Astrocyte (in vitro differentiated cells and primary cell): ENCODE measurements at regions not wholly inside any gene's neighbourhood (a gene's known extent, or its start where the extent isn't known, plus 50 kb on each side); places are given as distances from the start of the nearest gene placed in this dataset.

Source experiments
- DNase-seq: peaks from one replicate; pipeline ENCODE4 v3.0.0-alpha.2; 2010; ENCODE audit warnings: low read depth
- FAIRE-seq: peaks from 2 replicates; lab custom pipeline; 2011; peaks lifted over from hg19 to GRCh38; lab: Jason Lieb, UNC
- H2AFZ ChIP-seq: 2 replicates; pipeline ENCODE4 v1.6.0; 2012; ENCODE audit warnings: low read depth, low read length, inconsistent platforms
- H3K27ac ChIP-seq: 2 replicates; pipeline ENCODE4 v1.5.1; 2011; ENCODE audit warnings: low read depth, low read length, inconsistent platforms
- H3K27me3 ChIP-seq: 2 replicates; pipeline ENCODE4 v1.6.0; 2011; ENCODE audit warnings: low read length, inconsistent platforms; ENCODE audit not compliant: insufficient read depth
- H3K36me3 ChIP-seq: 2 replicates; pipeline ENCODE4 v1.5.1; 2011; ENCODE audit warnings: low read length, inconsistent platforms; ENCODE audit not compliant: insufficient read depth
- H3K4me1 ChIP-seq: 2 replicates; pipeline ENCODE4 v1.5.1; 2011; ENCODE audit warnings: low read length, inconsistent platforms; ENCODE audit not compliant: insufficient read depth
- H3K4me2 ChIP-seq: 2 replicates; pipeline ENCODE4 v1.6.0; 2012; ENCODE audit warnings: low read length, inconsistent platforms
- H3K4me3 ChIP-seq: 2 replicates; pipeline ENCODE4 v1.5.1; 2011; ENCODE audit warnings: low read depth, mild to moderate bottlenecking, low read length, inconsistent platforms; ENCODE audit not compliant: insufficient read depth
- H3K79me2 ChIP-seq: 2 replicates; pipeline ENCODE4 v1.6.0; 2012; ENCODE audit warnings: mild to moderate bottlenecking, low read length, inconsistent platforms; ENCODE audit not compliant: insufficient read depth
- H3K9ac ChIP-seq: 2 replicates; pipeline ENCODE4 v1.6.0; 2012; ENCODE audit warnings: mild to moderate bottlenecking, low read length, inconsistent platforms
- H3K9me3 ChIP-seq: 2 replicates; pipeline ENCODE4 v1.5.1; 2012; ENCODE audit warnings: low read depth, mild to moderate bottlenecking, low read length, inconsistent platforms; ENCODE audit not compliant: insufficient read depth
- H4K20me1 ChIP-seq: 2 replicates; pipeline ENCODE4 v1.6.0; 2012; ENCODE audit warnings: low read length, inconsistent platforms; ENCODE audit not compliant: insufficient read depth
- H3K27ac Mint-ChIP-seq: one replicate; pipeline ENCODE4 v1.8.0; 2021; ENCODE audit warnings: mild to moderate bottlenecking, mixed read lengths; ENCODE audit not compliant: unreplicated experiment
- H3K27me3 Mint-ChIP-seq: one replicate; pipeline ENCODE4 v1.8.0; 2021; ENCODE audit warnings: low read depth, mixed read lengths; ENCODE audit not compliant: unreplicated experiment
- H3K36me3 Mint-ChIP-seq: one replicate; pipeline ENCODE4 v1.8.0; 2021; ENCODE audit warnings: low read depth, mixed read lengths; ENCODE audit not compliant: unreplicated experiment
- H3K4me1 Mint-ChIP-seq: one replicate; pipeline ENCODE4 v1.8.0; 2021; ENCODE audit warnings: low read depth, mixed read lengths; ENCODE audit not compliant: unreplicated experiment
- H3K4me3 Mint-ChIP-seq: one replicate; pipeline ENCODE4 v1.8.0; 2021; ENCODE audit warnings: mild to moderate bottlenecking, moderate library complexity, mixed read lengths; ENCODE audit not compliant: unreplicated experiment
- H3K9me3 Mint-ChIP-seq: one replicate; pipeline ENCODE4 v1.8.0; 2021; ENCODE audit warnings: mild to moderate bottlenecking, mixed read lengths; ENCODE audit not compliant: unreplicated experiment
- EZH2 ChIP-seq: IDR thresholded peaks from 2 replicates; pipeline ENCODE4 v1.6.1; 2012; ENCODE audit warnings: mild to moderate bottlenecking, low read length, inconsistent platforms; ENCODE audit not compliant: insufficient read depth
- TF ChIP-seq, protein P1 (sequence below): IDR thresholded peaks from 2 replicates; pipeline ENCODE4 v1.5.1; 2011; ENCODE audit warnings: low read depth, mild to moderate bottlenecking, inconsistent platforms, low read length, moderate library complexity; ENCODE audit not compliant: insufficient read depth

GRCh38 chr7:112571852-112572607, 91.2 kb downstream of the LSMEM1 start:
- no peak for FAIRE-seq
- Histone ChIP-seq H3K9me3 (no peaks in the 10 kb centered on the region), H3K27me3 (no peaks in the 10 kb centered on the region), H3K4me1 (peaks cover 3% of the 10 kb centered on the region), H3K4me3 (no peak overlapping the region), H3K4me2 (no peak overlapping the region), H3K27ac (no peak overlapping the region), H3K79me2 (no peaks in the 10 kb centered on the region), H3K9ac (no peak overlapping the region), H4K20me1 (no peaks in the 10 kb centered on the region), H2AFZ (no peak overlapping the region), H3K36me3 (no peaks in the 10 kb centered on the region)
- Mint-ChIP-seq H3K9me3 (peaks cover 2% of the 10 kb centered on the region), H3K4me3 (no peak overlapping the region), H3K27me3 (no peaks in the 10 kb centered on the region), H3K4me1 (peaks cover 14% of the 10 kb centered on the region), H3K27ac (no peak overlapping the region), H3K36me3 (no peaks in the 10 kb centered on the region)
- TF ChIP-seq, protein P1, sequence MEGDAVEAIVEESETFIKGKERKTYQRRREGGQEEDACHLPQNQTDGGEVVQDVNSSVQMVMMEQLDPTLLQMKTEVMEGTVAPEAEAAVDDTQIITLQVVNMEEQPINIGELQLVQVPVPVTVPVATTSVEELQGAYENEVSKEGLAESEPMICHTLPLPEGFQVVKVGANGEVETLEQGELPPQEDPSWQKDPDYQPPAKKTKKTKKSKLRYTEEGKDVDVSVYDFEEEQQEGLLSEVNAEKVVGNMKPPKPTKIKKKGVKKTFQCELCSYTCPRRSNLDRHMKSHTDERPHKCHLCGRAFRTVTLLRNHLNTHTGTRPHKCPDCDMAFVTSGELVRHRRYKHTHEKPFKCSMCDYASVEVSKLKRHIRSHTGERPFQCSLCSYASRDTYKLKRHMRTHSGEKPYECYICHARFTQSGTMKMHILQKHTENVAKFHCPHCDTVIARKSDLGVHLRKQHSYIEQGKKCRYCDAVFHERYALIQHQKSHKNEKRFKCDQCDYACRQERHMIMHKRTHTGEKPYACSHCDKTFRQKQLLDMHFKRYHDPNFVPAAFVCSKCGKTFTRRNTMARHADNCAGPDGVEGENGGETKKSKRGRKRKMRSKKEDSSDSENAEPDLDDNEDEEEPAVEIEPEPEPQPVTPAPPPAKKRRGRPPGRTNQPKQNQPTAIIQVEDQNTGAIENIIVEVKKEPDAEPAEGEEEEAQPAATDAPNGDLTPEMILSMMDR: no peak
- TF ChIP-seq EZH2: no peak
- DNase-seq: no peak

GRCh38 chr7:112572669-112573301, 92.0 kb downstream of the LSMEM1 start:
- Mint-ChIP-seq H3K27ac (no peak overlapping the region), H3K4me3 (no peak overlapping the region), H3K36me3 (no peaks in the 10 kb centered on the region), H3K9me3 (peaks cover 3% of the 10 kb centered on the region), H3K4me1 (peaks cover 14% of the 10 kb centered on the region), H3K27me3 (no peaks in the 10 kb centered on the region)
- no peak for FAIRE-seq
- Histone ChIP-seq H3K36me3 (no peaks in the 10 kb centered on the region), H3K27me3 (no peaks in the 10 kb centered on the region), H3K4me1 (peaks cover 3% of the 10 kb centered on the region), H3K4me3 (no peak overlapping the region), H3K4me2 (no peak overlapping the region), H3K9me3 (no peaks in the 10 kb centered on the region), H3K9ac (no peak overlapping the region), H4K20me1 (no peaks in the 10 kb centered on the region), H2AFZ (no peak overlapping the region), H3K79me2 (no peaks in the 10 kb centered on the region), H3K27ac (no peak overlapping the region)
- TF ChIP-seq, protein P1: no peak
- no peak for TF ChIP-seq EZH2
- DNase-seq: no peak
